Stimulated activated CD8-positive, alpha-beta memory T cell treated with anti-CD3 and anti-CD28 coated beads, Interleukin-4, amount 100 ng/mL, for 48 hours (primary cell): ENCODE measurements at regions not wholly inside any gene's neighbourhood (a gene's known extent, or its start where the extent isn't known, plus 50 kb on each side); places are given as distances from the start of the nearest gene placed in this dataset.

Source experiments
- DNase-seq: peaks from one replicate; pipeline ENCODE4 v3.0.0-alpha.2; 2020

GRCh38 chr18:27249933-27250332, 64.8 kb upstream of the CHST9 start:
- DNase-seq: no peak

GRCh38 chr18:27244259-27244658, 59.2 kb upstream of the CHST9 start:
- no peak for DNase-seq

- no peak for DNase-seq
Observed at GRCh38 chr18:27242392-27243047, 57.4 kb upstream of the CHST9 start.

GRCh38 chr18:27240383-27240782, 55.3 kb upstream of the CHST9 start:
- DNase-seq: no peak

GRCh38 chr18:27239669-27240068, 54.6 kb upstream of the CHST9 start:
- DNase-seq: no peak

GRCh38 chr18:27235218-27235870, 50.2 kb upstream of the CHST9 start:
- no peak for DNase-seq
